Right atrium auricular region (tissue), 2 donors: ENCODE measurements at regions not wholly inside any gene's neighbourhood (a gene's known extent, or its start where the extent isn't known, plus 50 kb on each side); places are given as distances from the start of the nearest gene placed in this dataset.

Experiments
- DNase-seq: peaks from one replicate; pipeline ENCODE4 v3.0.0-alpha.2; 2019; ENCODE audit warnings: low spot score
- H3K27ac ChIP-seq, 2 donors: fragments of 200-600 bp; sonication (generic); 1 replicate in 1 of 2; 2 replicates in 1 of 2; pipeline ENCODE4 v1.5.1; 2016 to 2019
- H3K27me3 ChIP-seq, 2 donors: fragments of 200-600 bp; sonication (generic); one replicate each; pipeline versions ENCODE4 v1.5.1 to v1.6.0; 2017 to 2019
- H3K36me3 ChIP-seq: fragments of 200-600 bp; sonication (generic); one replicate; pipeline ENCODE4 v1.5.1; 2016
- H3K4me1 ChIP-seq, 2 donors: fragments of 200-600 bp; sonication (generic); one replicate each; pipeline versions ENCODE4 v1.5.1 to v1.6.0; 2017 to 2019
- H3K4me3 ChIP-seq, 2 donors: fragments of 200-600 bp; sonication (generic); 1 replicate in 1 of 2; 2 replicates in 1 of 2; pipeline ENCODE4 v1.5.1; 2017 to 2019; ENCODE audit warnings: mild to moderate bottlenecking in 1 of 2, moderate library complexity in 1 of 2
- H3K9me3 ChIP-seq, 2 donors: fragments of 200-600 bp; sonication (generic); one replicate each; pipeline ENCODE4 v1.5.1; 2019
- TF ChIP-seq, protein P1 (sequence below), 2 donors: fragments of 200-600 bp; sonication (generic); IDR thresholded peaks; one replicate each; pipeline ENCODE4 v1.5.1; 2019; ENCODE audit warnings: antibody characterized with exemption in 2 of 2

DNA sequence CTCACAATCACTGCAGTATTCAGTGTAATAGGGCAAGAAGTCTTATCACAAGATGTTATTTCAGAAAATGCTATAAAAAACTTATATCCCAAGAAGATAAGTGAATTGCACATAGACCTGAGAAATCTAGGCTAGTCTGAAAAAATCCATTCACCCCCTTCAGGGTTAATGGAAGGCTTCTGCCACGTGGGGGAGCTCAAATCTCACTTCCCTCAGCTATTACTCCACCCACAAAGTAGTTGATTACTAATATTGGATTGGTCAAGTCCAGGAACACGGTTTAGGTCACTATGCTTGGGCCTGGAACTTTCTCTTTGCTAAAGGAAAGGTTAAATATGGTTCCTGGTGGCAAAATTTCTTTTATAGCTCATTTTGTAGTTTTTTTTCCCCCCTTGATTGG, 51.2 kb upstream of the ADAM23 start:
- TF ChIP-seq, protein P1, sequence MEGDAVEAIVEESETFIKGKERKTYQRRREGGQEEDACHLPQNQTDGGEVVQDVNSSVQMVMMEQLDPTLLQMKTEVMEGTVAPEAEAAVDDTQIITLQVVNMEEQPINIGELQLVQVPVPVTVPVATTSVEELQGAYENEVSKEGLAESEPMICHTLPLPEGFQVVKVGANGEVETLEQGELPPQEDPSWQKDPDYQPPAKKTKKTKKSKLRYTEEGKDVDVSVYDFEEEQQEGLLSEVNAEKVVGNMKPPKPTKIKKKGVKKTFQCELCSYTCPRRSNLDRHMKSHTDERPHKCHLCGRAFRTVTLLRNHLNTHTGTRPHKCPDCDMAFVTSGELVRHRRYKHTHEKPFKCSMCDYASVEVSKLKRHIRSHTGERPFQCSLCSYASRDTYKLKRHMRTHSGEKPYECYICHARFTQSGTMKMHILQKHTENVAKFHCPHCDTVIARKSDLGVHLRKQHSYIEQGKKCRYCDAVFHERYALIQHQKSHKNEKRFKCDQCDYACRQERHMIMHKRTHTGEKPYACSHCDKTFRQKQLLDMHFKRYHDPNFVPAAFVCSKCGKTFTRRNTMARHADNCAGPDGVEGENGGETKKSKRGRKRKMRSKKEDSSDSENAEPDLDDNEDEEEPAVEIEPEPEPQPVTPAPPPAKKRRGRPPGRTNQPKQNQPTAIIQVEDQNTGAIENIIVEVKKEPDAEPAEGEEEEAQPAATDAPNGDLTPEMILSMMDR (IDR thresholded peaks at IDR 0.05), result peak; percentile 30 to 67
- DNase-seq, result no peak
- no peak overlapping the region for H3K27ac ChIP-seq
- H3K9me3 ChIP-seq, result no peaks in the 10 kb centered on the region
- no peaks in the 10 kb centered on the region for H3K27me3 ChIP-seq
- H3K4me1 ChIP-seq, result no peaks in the 10 kb centered on the region
- H3K4me3 ChIP-seq, result no peak overlapping the region
- H3K36me3 ChIP-seq, result no peaks in the 10 kb centered on the region
